ENCODE measurements at regions not wholly inside any gene's neighbourhood (a gene's known extent, or its start where the extent isn't known, plus 50 kb on each side); places are given as distances from the start of the nearest gene placed in this dataset.

- DNase-seq (ENCODE audit: low spot score), result no peak
Observed at GRCh38 chr11:119982517-119983239, 155.2 kb downstream of the TRIM29 start.

GRCh38 chr11:119980431-119980830 is 157.5 kb downstream of the TRIM29 start:
- no peak for DNase-seq (ENCODE audit: low spot score)

DNA sequence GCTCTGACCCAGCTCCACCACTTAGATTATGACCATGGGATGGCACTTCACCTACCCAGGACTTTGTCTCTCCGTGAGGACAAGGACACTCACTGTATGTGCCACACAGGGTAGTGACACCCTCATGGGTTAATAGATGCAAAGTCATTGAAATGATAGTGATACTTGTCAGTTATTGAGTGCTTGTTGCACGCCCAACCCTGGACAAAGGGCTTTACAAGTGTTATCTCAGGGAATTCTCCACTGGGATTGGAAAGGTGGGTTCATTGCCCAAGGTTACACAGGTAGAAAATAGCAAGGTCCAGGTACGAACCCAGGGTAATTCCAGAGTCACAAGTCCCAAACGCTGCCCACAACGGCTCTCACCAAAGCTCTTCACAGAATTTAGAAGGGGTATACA is 158.2 kb downstream of the TRIM29 start:
- DNase-seq (ENCODE audit: low spot score), result no peak

DNA sequence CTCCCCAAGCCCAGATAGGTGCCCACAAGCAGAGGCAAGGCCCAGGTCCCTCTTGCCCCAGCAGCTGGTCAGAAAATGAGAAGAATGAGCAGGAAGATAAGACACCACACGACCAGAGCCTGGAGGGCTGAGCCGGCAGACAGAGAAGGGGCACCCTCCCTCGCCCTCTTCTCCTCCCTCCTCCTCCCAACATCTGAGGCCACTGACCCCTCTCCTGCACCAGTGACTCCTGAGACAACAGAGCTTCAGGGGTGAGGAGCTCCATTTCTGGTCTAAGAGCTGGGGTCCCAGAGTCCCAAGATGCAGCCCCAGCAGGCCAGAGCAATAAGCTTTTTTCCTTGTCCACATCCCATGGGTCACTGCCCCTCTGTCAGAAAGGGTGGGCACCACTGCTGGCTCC is 159.2 kb downstream of the TRIM29 start:
- no peak for DNase-seq (ENCODE audit: low spot score)

- DNase-seq (ENCODE audit: low spot score), result no peak
Observed at GRCh38 chr11:119977881-119978280, 160.0 kb downstream of the TRIM29 start.

- no peak for DNase-seq (ENCODE audit: low spot score)
Observed at GRCh38 chr11:119977561-119977860, 160.4 kb downstream of the TRIM29 start.

GRCh38 chr11:119976805-119977560 is 160.9 kb downstream of the TRIM29 start:
- no peak for DNase-seq (ENCODE audit: low spot score)

DNA sequence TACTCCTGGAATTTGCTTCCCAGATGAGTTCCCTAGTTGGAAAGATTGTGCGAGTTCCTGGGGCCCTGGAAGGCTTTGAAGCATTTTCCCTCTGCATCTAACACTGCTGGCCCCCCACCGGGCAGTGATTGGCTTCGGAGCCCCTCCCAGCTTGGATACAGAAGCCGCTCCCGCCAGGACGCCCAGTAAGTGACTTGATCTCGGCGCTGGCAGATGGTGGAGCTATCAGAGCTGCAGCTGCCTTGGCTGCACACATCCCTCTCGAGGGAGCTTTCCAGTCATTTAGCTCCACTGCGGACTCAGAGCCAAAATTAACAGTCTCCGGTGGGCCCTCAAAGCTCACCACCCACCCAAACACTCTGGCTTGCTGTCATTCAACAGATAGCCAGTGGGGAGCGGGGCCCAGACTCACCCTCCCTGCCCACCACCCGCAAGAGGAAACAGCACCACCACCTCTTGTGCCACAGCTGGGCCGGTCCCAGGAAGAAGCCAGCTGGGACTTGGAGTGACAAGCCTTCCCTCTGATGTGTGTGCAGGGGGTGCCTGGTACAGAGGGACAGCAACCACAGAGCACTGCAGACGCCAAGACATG is 162.3 kb downstream of the TRIM29 start:
- no peak for DNase-seq (ENCODE audit: low spot score)

GRCh38 chr11:119974467-119974866 is 163.4 kb downstream of the TRIM29 start:
- no peak for DNase-seq (ENCODE audit: low spot score)

DNA sequence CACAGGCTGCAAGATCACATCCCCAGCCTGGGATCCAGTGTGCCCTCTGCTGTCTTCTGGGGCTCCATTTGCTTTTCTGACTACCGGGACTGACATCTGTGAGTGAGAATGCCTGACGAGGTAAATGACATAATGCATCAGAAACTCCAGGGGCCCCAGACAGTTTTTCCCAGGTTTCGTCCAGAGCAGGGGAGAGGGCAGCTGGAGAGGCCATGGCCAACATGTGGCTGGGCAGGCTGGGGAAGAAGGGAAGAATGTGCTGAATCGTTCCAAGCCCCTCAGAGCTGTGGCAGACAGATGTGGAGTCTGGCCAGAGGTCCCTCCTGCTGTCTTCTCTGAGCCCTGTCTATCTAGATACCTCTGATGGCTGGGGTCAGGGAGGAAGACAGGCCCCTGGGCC is 163.9 kb downstream of the TRIM29 start:
- no peak for DNase-seq (ENCODE audit: low spot score)

DNA sequence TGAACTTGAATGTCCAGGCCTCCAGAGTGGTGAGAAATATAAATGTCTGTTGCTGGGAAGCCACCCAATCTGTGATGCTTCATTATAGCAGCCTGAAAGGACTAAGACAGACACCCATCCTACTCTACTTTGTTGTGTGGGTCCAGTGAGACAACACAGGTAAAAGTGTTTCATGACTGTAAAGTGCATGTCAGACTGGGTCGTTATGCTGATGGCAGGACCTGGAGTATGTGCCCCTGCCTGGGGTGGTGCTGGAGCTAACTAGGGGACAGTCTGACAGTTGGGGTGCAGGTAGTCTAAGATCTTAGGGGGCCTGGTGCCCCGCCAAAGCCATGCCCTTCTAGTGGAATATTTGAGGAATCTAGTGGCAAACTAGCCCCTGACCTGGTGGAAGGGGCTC is 165.6 kb downstream of the TRIM29 start:
- no peak for DNase-seq (ENCODE audit: low spot score)

DNA sequence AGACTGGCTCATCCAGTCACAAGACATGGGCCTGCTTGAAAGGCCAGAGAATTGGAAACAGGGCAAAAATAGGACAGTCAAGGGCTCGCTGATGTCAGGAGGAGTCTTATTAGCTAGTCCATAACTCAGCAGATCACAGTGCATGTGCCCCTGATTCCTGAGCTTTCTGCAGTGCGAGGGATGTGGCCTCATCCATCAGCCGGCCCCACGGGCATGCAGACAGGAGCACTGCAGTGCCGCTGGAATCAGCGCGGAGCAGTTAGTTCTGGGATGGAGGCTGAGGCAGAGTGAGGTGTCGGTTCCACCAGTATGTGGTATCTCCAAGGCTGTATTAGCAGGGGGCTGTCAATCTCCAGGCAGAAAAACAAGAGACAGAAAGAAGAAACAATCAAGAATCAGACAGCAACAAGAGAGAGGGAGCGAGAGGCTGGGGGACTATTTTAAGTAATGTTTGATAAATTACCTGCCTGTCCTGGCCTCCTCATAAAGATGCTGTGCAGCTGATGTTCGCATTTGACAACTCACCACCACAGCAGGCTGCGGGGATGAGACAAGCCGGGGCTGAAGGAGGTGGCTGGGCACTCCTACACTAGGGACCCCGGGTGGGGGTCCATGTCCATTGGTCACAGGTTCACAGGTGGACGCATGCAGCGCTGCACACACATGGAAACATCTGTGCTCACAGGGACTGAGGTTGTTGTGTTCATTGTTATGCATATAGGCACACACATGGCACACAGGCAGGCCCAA is 167.2 kb downstream of the TRIM29 start:
- no peak for DNase-seq (ENCODE audit: low spot score)

DNA sequence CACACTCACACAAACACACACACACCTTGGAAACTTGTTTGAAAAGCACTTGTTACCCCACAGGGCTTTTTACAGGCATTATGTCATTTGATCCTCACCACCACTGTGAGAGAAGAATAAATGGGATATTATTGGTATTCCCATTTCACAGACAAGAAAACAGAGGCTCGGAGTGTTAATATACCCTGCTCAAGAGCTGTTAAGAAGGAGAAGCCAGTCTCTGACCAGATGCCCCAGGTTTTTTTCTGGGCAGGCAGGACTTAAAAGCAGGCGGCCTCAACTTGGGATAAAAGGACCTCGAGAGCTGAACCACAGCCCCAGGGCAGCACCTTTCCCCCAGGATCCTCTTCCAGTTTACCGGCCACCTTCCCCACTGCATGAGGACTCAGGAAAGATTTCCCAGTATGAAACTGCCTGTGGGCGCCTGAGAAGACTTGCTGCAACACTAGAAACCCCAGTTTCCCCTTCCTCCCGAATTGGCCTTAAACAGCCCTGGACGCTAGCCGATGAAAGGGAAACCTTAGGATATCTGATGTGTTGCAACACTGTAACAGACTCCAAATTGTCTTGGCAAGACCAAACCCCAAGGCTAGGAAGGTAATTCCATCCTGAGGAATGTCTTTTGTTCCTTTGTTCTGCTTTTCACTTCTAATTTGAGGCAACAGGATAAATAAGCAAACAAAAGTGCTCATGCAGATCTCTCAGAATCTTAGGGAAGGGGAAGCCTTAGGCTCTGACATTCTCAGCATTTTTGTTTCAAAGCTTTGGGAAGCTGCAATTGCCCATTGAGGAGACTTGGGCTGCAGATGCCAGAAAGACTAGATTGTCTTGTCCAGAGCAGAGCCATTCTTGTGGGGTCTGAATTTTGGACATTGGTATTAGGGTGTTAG is 173.5 kb downstream of the TRIM29 start:
- DNase-seq (ENCODE audit: low spot score), result no peak

DNA sequence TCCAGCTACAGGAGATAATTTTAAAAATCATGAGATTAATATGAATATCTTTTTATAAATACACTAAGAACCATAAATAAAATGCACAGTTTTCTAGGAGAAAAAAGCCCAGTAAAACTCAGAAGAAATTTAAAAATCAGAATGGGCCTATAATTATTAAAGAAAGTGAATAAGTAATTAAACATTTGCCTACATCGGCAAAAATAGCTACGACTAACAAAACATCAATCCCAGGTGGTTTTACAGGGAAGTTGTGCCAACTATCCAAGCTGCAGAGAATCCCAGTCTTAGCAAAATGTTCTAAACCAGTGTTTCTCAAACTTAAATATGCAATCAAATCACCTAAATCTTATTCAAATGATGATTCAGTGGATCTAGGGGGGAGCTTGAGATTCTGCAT is 180.0 kb downstream of the TRIM29 start:
- DNase-seq (ENCODE audit: low spot score), result no peak

DNA sequence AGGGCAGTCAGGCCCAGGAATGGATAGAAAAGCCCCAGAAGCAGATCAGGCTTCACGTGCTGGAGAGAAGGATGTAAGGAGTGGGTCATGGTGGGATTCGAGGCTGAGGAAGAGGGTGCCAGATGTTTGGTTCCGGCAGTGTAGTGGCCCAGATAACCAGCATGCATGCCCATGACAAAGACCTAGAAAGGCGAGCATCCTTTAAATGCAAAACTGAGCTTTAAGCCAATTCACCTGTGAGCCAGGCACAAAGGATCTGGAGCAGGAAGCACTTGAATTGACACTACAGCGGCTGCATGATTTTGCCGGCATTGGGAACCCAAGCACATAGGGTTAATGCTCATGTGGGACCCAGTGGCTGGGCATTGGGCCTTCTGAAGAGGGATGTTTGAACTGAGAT is 185.5 kb downstream of the TRIM29 start:
- DNase-seq (ENCODE audit: low spot score), result no peak

DNA sequence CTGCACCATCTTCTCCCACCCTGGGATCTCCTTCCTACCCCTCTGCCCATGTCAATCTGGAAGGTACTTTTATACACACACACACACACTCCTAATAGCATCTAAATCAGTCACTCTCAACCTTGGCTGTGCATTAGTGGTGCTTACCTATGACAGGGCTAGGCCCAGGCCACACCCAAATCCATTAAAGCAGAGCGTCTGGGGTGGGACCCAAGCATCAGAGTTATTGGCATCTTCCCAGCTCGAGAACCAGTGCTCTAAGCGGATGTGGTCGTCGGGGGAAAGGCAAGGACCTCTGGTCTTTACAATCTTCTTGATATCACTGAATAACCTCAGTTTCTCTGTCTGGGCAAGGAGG is 194.6 kb downstream of the TRIM29 start:
- DNase-seq (ENCODE audit: low spot score), result no peak

- DNase-seq (ENCODE audit: low spot score), result no peak
Observed at GRCh38 chr11:119942583-119943297, 195.2 kb downstream of the TRIM29 start.

- DNase-seq (ENCODE audit: low spot score), result no peak
Observed at GRCh38 chr11:119941636-119942411, 196.1 kb downstream of the TRIM29 start.

DNA sequence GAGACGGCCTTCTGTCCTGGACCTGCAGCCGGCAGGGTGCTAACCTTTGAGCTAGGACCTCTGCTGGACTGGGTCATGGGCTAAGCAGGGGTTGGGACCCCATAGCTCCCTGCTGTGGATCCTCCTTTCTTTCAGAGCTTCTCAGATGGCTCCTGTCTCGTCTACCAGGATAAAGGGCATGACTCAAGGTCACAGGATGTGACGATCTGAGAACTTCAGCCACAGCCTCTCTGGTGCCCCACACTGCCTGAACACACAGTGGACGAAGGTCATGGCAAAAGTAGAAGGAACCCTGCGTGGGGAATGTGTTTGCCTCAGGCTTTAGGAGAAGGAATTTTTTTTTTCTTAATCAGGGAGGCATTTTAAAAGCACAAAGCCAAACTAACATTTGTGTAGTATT is 196.7 kb downstream of the TRIM29 start:
- DNase-seq (ENCODE audit: low spot score), result no peak

DNA sequence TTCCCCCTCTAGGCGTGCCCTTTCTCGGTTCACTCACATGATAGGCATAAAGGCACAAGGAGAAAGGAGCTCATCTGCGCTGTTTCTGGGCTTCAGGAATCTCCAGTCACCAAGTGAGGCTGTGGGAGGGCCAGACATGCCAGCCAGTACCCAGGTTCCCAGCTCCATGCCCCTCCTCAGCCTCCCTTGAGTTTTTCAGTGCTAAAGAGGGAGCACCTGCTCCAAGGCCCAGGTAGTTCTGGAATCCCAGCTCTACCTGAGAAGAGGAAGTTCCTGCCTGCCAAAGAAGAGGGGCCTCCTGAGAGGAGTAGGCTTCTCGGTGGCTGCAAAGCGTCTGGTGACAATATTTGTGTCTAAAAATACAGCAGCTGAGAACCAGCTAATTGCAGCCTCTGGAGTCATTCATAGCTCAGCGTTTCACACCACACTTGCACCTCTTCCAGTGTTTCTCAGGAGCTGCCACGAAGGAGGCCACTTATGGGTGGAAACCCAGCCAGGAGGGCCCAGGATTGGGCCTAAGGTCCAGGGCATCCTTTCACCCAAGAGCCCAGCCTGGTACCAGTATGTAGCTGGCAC is 197.4 kb downstream of the TRIM29 start:
- DNase-seq (ENCODE audit: low spot score), result no peak

Data from SK-N-DZ (cell line).